ENCODE measurements at regions not wholly inside any gene's neighbourhood (a gene's known extent, or its start where the extent isn't known, plus 50 kb on each side); places are given as distances from the start of the nearest gene placed in this dataset.
"Not testable (repeated sequence)": the region's sequence is repeated elsewhere in the genome, so short reads cannot be mapped to it uniquely, and the experiment has no call there.

DNA sequence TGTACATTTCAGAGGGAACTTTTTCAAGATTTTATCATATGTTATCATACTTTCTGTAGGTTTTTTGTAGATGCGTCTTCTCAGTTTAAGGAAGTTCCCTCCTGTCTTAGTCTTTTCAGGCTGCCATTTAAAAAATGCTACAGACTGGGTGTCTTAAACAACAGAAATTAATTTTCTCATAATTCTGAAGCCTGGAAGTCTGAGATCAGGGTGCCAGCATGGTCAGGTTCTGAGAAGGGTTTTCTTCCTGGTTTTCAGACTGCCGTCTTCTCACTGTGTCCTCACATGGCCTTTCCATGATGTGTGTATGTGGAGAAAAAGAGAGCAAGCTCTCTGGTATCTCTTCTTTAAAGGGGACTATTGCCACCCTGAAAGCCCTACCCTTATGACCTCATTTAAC is 189.9 kb upstream of the SOX2 start:
- DNase-seq = no peak

- DNase-seq = no peak
These were observed 193.5 kb upstream of the SOX2 start for GRCh38 chr3:181518222-181518621.

- DNase-seq = no peak
These were observed 198.9 kb upstream of the SOX2 start for GRCh38 chr3:181512787-181513186.

DNA sequence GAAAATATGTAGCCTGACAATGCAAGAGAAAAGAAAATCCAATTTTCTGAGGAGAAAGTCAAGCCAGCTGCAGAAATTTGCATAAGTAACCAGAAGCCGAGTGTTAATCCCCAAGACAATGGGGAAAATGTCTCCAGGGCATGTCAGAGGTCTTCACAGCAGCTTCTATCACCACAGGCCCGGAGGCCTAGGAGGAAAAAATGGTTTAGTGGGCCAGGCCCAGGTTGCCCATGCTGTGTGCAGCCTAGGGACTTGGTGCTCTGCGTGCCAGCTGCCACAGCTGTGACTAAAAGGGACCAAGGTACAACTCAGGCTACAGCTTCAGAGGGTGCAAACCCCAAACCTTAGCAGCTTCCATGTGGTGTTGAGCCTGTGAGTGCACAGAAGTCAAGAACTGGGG is 201.2 kb upstream of the SOX2 start:
- DNase-seq = no peak

GRCh38 chr3:181497358-181497757 is 214.4 kb upstream of the SOX2 start:
- DNase-seq = no peak

DNA sequence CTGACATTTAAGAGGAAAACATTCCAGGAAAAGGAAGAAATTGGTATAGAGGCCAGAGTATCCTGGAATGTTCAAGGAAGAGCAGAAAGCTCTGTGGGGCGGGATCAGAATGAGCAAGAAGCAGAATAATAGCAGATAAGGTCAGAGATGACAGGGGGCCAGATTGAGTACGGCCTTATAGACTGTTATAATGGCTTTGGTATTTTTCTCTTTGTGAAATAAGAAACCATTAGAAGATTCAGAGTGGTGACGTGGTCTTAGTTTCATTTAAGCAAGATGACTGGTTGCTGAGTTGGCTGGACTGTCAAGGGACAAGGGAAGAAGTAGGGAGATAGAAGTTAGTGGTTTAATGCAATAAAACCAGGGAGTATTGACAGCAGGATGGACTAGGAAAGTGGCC is 218.3 kb upstream of the SOX2 start:
- no peak for DNase-seq

DNA sequence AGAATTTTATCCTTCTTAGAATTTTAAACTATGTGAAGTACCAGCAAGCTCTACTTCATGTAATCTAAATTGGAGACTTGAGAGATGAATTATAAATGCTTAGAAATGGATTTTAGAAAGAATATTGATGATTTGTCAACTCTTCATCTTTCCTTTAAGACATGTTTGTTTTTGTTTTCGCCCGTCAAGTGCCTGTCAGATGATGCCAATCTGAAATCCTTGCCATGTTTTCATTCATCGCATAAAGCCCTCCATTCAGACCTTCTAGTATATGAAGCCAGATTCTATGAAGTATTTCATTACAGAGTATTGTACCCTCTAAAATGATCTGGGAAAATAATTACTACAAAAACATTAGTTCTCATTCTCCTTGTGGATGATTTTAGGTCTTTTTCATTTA is 223.2 kb upstream of the SOX2 start:
- DNase-seq = no peak

DNA sequence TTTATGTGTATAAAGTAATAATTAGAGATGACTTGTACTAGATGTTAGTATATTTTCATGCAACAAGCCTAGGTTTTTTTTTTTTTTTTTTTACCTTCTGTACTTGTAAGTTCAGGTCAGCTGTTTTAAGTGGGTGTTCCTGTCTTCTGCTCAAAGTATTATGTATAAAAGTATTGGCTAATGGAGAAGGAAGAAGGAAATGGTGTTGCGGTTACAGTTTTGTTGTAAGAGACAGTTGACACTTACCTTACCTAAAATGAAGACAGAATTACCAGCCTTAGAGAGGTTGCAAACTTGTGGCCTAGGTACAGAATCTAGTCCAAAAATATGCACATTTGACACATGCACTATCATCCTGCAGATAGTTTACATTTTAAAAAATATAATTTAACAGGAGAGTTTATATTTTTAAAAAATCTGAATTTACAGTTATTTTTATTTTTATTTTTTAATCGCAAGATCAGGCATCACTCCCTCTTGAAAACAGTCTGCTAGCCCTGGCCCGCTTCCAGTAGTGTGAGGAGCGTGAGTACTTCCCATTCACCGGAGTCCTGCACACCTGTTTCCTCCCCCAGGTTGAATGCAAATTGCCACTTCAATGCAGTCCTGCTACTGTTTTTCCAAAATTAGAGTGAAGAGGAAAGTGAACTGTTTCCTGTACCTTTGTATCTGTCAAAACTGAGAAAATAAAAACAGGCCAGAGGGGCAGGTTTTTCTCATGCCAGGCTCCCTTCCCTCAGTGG is 224.3 kb upstream of the SOX2 start:
- no peak for DNase-seq

DNA sequence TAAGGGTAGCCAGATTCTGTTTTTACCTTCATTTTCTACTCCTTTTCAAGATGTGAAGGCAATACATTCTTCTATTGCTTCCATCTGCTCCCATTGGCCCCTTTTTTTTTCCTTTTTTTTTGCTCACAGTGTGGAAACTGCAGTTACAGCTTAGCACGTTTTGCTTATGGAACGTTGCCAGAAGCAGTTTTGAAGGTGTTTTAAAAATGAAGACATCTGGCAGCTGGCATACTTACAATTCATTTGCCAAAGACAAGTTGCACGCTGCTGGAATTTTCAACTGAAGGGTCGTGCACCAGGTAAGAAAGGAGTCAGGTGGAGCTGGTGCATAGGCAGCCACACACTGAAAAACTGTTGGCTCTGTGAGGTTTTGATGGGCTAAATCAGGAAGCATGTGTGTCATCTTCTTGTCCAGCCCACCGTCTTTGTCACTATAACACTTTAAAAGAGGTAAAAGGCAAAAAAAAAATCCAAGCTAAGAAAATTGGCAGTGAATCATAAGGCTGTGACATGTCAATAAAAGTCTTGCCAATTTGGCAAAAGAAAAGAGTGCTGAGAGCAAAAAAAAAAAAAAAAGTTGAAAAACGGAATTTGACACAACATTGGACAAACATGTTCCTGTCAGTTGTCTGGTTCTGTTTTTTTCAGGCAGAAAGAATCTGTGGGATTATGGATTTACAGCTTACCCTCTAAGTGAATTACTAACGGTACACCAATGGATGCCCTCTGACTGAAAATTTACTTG is 225.4 kb upstream of the SOX2 start:
- DNase-seq = no peak

DNA sequence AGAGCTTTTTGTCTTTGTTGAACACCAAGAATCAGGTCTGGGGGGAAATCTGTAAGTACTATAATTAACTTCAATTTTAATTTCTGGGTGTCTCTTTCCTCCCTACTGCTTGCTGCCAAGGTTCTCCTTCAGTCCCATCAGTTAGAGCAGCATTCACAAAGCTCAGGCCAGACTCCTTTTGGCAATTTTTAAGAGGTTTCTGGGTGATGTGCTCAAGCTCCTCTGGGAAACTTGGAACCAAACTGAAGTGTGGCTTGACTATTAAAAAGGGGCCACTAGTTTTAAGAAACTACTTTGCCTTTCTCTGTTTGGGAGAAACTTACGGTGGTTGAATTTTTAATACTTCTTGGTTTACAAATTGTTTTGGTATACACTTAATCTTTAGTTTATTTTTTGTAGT is 227.7 kb upstream of the SOX2 start:
- no peak for DNase-seq

GRCh38 chr3:181475146-181475545 is 236.6 kb upstream of the SOX2 start:
- DNase-seq = not testable (repeated sequence)

GRCh38 chr3:181470349-181470748 is 241.4 kb upstream of the SOX2 start:
- no peak for DNase-seq

DNA sequence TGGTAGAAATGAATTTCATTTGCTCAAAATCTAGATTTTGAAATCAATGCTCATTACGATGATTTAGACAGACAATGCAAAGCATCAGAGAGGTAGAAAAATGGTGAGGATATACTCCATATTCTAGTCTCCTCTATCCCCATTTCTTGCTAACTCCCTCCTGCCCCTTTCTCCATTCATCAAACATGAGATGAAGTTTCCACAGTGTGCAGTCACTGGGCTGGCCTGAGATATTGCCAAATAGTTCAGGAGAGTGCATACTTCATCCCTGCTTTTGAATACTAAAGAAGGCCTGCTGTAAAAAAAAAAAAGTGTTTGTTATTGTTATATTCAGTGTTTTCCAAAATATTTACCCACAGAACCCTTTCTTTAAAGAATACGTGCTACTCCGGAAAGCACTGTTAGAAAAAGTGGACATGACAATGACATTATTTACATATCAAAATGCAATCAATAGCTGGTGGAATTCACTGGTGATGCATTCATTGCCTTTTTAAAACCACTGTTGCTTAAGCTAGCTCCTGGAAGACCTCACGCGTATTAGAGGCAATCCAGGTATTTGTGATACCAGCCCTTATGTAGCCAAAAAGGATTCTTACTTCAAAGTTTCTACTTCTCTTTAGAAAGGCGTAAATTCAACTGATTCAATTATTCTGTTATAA is 247.6 kb upstream of the SOX2 start:
- DNase-seq = no peak

DNA sequence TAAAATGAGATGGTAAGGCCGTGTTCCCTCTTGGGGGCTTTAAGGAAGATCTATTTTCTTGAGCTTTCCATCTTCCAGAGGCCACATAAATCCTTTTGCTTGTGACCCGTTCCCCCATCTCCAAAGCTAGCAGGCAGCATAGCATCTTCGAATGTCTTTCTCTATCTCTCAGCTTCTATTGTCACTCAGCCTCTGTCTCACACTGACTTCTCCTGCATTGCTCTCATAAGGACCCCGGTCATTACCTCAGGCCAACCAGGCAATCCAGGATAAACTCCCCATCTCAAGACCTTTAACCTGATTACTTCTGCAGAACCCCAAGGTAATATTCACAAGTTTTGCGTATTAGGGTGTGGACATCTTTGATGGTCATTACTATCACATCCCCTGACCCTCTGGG is 250.3 kb upstream of the SOX2 start:
- no peak for DNase-seq

GRCh38 chr3:181459516-181459915 is 252.2 kb upstream of the SOX2 start:
- no peak for DNase-seq

DNA sequence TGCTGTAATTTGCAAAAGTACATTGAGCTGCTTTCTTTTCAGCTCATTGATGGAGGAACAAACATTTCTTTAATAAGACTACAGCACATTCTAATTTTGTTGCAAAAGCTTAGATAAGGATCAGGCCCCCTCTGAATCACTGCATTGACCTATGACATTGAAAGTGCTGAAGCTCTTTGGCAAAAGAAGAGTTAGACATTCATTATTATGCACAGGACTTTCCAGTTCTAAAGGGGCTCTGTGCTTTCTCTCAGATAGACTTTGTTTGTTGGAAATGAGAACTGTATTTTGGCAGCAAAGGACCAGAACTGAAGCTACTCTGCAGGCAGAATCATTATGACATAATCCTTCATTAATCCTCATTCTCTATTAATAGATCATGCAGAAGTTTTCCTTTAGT is 252.9 kb upstream of the SOX2 start:
- no peak for DNase-seq

GRCh38 chr3:181457756-181458155 is 254.0 kb upstream of the SOX2 start:
- no peak for DNase-seq

- no peak for DNase-seq
These were observed 254.5 kb upstream of the SOX2 start for GRCh38 chr3:181457190-181457589.

GRCh38 chr3:181455276-181455675 is 256.4 kb upstream of the SOX2 start:
- no peak for DNase-seq

GRCh38 chr3:181454451-181455027 is 257.2 kb upstream of the SOX2 start:
- DNase-seq = no peak

DNA sequence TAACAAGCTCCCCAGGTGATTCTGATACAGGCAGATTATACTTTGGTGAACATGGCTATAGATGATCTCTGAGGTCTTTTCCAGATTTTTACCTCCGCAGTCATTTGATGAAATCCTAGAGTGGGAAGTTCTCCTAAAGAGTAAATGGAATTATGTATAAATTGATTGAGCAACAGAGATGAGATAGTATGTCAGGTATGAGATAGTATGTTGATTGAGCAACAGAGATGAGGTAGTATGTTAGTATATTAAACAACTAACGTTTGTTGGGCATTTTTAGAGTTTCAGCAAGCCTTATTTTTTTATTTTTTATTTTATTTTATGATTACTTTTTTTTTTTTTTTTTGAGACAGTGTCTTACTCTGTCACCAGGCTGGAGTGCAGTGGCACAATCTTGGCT is 265.0 kb upstream of the SOX2 start:
- no peak for DNase-seq

DNA sequence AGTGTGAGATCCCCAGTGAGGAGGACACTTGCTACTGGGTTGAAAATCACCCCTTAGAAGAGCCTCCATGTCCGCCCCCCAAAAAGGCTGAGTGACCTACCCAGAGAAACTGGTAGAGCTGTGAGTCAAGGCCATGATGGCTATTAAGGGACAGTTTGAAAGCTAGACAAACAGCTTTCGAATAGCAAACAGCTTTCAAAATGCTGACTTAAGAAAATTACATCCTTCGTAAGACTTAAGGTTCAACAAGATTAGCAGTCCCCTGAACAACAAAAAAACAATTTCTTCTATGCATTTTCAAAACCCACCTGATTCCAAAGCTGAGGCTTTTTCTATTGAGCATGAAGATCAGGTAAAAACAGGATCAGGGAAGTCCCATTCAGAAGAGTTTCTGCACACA is 269.7 kb upstream of the SOX2 start:
- no peak for DNase-seq

DNA sequence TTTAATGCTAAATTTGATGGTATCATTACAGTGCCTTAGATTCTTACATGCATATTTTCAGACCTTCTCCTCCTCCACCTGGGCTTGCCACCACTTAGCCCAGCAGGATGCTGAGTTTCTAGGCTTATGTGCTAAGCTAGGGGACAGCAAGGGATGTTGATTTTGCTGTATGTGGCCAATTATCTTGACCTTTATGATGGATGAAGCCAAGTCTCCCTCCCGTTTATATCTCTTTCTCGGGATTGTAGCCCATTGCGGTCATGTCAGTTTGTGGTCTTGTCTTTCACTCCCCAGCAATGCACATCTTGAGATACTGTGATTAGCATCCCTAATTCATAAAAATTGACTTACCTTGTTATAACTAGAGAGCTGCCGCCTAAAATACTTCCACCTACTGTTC is 278.7 kb upstream of the SOX2 start:
- DNase-seq = no peak

DNA sequence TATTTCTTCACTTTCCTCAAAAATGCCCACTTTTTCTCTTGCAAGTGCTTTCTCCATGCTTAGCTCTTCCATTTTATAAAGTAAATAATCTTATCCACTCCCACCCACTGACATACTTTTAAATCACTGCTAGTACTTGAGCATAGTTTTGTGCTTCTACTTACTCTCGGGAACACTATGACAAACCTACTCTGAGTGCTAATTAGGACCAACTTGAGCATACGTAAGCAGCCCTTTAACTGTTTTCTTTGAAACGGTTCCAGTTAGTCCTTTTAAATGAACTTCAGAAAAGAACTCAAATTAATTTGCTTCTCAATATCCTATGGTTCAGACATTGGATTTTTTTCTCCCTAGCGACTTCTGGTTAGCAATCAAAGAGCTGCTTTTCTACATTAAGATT is 280.0 kb upstream of the SOX2 start:
- DNase-seq = no peak
